COR-L47 (cell line): ENCODE measurements at regions not wholly inside any gene's neighbourhood (a gene's known extent, or its start where the extent isn't known, plus 50 kb on each side); places are given as distances from the start of the nearest gene placed in this dataset.
"Not testable (repeated sequence)": the region's sequence is repeated elsewhere in the genome, so short reads cannot be mapped to it uniquely, and the experiment has no call there.

ENCODE experiments used
- DNase-seq: peaks from one replicate; lab custom pipeline; 2025; lab: John Stamatoyannopoulos, UW

DNA sequence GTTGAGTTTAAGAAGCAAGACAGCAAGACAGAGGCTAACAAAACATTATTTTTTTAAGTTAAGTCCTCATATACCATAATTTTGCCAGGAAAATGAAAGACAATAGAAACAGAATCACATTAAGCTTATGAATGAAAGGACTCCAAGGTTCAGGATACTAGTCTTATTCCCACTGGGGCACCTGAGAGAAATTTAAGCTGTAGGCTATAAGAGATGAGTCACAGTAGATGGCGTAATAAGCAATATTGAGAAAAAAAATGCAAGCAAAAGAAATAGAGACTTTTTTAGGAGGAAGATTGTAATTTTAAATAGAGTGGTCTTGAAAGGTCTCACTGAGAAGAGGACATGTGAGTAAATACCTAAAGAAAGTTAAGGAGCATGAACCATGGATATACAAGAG is 57.1 kb upstream of the KIF2B start:
- no peak for DNase-seq

DNA sequence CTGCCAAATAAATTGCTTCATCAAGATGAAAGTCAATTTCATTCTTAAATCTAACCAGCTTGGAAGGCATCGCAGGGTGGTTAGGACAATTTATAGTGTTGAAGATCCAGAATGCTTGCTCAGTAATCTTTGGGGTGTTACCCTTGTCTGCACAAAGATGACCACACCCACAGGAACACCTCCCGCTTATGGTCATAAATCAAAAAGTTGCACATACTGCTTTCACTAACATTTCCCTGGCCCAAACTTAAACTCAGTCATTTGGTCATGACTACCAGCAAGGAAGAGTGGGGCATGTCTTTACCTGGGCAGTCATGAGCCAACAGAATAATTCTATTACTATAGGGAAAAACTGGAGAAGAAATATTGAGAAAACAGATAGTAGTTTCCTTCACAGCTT is 57.6 kb upstream of the KIF2B start:
- no peak for DNase-seq

DNA sequence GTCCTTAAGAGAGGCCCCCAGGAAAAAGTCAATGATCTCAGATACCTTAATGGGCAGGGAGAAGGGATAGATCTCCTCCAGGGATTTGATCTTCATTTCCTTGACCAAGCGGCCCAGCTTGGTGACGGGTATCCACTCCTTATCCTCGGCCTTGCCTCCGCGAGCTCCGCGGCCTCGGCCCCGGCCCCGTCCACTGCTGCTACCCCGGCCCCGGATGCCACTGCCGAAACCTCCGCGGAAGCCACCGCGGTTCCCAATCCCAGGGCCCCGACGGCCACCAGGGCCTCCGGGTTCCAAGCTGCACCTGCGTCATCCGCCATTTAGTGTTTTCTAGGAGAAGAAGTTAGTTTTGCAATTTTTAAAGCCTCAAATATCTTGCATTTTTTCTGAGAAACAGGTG is 65.2 kb upstream of the KIF2B start:
- DNase-seq = no peak

GRCh38 chr17:53757116-53757515 is 65.6 kb upstream of the KIF2B start:
- not testable (repeated sequence) for DNase-seq

- no peak for DNase-seq
Observed at GRCh38 chr17:53749178-53749577, 73.5 kb upstream of the KIF2B start.

DNA sequence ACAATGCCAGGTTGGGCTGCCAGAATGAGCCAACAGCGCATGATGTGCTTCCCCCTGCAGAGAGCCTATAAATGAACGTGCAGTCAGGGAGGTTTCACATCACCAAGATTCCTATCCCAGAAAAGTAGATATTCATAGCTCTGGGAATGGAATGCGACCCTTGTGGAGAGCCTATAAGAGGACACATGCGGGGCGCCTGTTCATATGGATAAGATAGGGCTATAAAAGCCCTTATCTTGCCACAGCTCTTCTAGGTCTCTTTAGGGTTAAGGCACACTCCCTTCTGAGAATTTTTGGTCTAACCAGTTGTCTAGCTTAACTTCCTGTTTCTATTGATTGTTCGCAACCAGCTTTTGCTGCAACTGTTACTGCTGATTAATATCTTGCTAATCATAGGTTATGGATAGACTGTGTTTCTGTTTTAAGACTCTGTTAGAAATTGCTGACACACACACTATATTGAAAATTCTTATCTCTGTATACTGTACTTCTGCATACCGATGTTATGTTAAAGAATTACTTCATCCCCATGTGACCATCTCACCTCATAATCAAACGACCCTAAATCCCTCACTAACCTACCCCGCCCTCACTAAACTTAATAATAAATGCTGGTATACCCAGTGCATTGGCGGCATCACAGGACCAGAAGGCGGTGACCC is 74.4 kb upstream of the KIF2B start:
- DNase-seq = not testable (repeated sequence)

- no peak for DNase-seq
Observed at GRCh38 chr17:53740312-53740711, 82.4 kb upstream of the KIF2B start.

GRCh38 chr17:53736516-53737240 is 86.0 kb upstream of the KIF2B start:
- DNase-seq = no peak

GRCh38 chr17:53724726-53725125 is 98.0 kb upstream of the KIF2B start:
- DNase-seq = no peak

GRCh38 chr17:53722407-53722806 is 100.3 kb upstream of the KIF2B start:
- no peak for DNase-seq

GRCh38 chr17:53721101-53721500 is 101.6 kb upstream of the KIF2B start:
- DNase-seq = no peak

DNA sequence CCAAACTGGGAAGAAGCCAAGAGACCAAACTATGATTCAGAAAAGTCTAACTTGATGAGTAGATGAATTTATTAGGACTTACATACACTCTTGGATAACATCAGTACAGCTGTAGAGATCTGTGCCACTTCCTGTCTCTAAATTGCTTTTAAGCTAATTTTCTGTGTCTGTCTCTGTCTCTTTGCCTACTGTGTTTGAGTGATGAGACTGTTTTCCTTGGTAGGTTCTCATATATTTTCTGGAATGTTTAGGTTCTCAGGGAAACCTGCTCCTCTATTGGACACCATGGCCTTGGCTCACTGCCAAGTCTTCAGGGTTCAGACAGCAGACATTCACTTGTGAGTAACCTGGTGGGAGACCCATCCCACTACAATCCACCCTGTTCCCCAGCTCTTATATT is 103.5 kb upstream of the KIF2B start:
- DNase-seq = no peak

DNA sequence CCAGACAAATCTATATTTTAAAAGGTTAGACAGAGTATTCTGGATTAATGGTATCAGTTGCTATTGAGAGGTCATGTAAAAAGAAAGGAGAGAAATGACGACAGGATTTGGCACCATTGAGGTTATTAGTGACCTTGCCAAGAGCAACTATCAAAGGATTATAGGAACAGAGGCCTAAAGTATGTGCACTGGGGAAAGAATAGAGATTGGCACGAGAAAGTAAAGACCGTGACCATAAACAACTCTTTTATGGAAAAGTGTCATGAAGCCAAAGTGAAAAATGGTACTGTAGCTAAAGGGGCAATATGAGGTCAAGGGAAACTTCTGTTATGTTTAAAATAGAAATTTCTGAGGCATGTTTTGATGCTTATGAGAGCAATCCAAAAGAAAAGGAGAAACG is 115.2 kb upstream of the KIF2B start:
- no peak for DNase-seq

GRCh38 chr17:53696286-53696685 is 126.4 kb upstream of the KIF2B start:
- no peak for DNase-seq

DNA sequence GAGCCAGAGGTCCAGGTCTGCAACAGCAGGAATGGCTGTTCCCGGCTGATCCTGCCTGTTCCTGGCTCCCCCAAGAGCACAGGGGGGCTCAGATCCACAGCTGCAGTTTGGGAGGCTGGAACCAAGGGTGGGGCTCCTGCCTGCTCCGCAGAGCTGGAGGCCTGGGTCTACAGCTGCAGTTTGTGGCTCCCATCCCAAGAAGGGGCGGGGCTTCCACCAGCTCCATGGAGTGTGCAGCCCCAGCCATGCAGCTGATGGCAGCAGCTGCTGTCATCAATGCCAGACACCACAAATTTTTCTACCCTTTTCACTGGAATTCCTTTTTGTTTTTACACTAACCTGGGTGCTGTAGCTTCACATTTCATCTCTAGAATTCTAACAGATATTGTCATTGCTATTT is 135.4 kb upstream of the KIF2B start:
- DNase-seq = no peak

DNA sequence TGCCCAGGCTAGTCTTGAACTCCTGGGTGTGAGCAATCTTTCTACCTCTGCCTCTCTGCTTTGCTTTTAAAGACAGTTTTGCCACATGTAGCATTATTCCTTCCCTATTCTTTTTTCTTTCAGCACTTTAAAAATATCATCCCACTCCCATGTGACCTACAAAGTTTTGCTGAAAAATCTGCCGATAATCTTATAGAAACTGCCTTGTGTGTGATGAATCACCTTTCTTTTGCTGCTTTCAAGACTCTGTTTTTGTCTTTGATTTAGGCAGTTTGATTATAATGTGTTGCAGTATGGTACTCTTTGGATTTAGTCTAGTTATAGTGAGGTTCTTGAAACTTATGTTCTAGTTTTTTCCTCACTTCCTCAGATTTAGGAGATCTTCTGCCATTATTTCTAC is 142.0 kb upstream of the KIF2B start:
- no peak for DNase-seq

DNA sequence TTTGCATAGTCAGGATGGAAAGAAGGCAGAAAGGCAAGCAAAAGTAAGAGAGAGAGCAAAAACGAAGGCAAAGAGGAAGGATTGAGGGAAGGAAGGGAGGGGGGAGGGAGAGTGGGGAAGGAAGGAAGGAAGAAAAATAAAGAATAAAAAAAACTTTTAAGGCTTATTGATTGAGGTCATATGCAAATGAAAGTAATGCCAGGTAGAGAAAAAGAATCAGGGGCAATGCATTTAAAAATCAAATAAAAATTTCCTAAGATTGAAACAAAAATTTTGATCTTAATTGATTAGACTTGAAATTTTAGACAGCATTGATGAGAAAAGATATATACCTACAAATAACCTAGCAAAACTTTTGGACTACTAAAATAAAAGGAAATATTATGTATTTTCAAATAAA is 153.9 kb upstream of the KIF2B start:
- no peak for DNase-seq

DNA sequence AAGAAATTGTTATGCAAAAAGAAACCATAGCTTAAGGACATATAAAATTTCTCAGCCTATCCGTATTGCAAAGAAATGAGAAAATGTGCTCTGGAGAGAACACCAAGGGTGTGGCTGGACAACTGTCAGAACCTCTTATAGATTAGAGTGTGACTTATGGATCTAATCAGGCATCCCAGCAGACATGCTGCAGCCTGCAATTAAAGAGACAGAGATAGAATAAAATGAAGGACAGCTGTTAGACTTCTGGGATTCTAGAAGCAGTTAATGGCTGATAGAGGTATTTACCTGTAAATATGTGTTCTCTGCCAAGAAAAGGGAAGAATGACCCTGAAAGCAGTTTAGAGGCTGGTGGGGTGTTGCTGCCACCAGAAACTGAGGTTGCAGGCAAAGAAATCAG is 160.1 kb upstream of the KIF2B start:
- DNase-seq = no peak

GRCh38 chr17:53659181-53659580 is 163.5 kb upstream of the KIF2B start:
- DNase-seq = no peak

DNA sequence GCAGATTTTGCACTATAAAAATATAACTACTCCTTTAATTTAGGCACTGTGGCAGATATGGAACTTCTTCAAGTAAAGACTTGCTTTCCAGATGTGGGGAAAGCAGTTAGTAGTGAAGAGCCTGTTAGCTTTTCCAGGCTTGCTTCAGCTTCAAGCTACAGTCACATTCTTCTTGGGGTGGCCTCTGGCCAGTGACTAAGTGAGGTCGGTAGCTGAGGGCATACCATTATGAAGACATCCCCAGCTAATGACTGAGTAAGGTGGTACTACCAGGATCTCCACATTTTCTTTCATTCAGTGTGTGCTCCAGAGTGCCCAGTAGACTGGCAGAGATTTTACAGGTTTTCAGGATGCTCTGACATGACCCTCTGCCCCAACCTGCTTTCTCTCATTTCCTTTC is 167.1 kb upstream of the KIF2B start:
- DNase-seq = no peak

- no peak for DNase-seq
Observed at GRCh38 chr17:53649201-53649600, 173.5 kb upstream of the KIF2B start.

DNA sequence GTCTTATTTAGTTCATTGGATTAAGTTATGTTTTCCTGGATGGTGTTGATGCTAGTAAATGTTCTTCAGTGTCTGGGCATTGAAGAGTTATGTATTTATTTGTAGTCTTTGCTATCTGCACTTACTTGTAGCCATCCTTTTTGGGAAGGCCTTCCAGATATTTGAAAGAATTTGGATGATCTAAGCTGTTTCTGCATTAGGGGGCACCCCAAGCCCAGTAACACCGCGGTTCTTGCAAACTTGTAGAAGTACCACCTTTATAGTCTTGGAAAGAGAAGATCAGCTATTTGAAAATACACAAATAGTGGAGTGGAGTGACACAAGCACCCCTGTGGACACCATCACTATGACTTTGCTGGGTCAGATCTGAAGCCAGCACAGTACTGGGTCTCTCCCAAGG is 175.9 kb upstream of the KIF2B start:
- no peak for DNase-seq

DNA sequence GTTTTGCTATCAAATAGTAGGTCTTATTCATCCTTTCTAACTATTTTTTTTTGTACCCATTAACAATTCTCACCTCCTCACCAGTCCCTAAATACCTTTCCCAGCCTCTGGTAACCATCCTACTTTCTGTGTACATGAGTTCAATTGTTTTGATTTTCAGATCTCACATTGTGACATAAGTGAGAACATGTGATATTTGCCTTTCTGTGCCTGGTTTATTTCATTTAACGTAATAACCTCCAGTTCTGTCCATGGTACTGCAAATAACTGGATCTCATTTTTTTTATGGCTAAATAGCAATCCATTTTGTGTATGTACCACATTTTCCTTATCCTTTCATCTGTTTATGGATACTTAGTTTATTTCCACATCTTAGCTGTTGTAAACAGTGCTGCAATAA is 181.9 kb upstream of the KIF2B start:
- no peak for DNase-seq

- DNase-seq = no peak
Observed at GRCh38 chr17:53635444-53635843, 187.3 kb upstream of the KIF2B start.
